ENCODE measurements at regions not wholly inside any gene's neighbourhood (a gene's known extent, or its start where the extent isn't known, plus 50 kb on each side); places are given as distances from the start of the nearest gene placed in this dataset.

DNA sequence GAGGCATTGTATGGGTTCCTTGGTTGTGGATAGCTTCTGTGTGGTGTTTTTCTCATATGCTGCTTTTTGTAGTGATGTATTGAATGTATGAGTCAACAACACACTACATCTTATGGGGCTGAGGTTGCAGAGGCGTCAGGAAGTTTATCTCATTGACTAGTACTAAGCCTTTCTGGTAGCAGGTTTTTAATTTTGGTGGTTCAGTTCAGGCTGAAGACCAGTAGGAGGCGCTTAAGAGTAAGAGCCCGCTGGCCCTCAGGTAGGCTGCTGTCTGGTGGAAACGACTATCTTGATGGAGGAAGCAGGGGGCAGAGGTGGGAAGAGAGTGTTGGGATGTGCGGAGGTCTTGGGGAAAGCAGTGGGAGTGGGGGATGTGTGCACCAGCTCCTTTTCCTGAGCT lies 62.4 kb downstream of the RTP4 start:
- Mint-ChIP-seq H3K4me3 (no peak overlapping the region), H3K27ac (no peak overlapping the region), H3K4me1 (no peaks in the 10 kb centered on the region), H3K9me3 (no peaks in the 10 kb centered on the region), H3K27me3 (peaks cover 17 to 20% of the 10 kb centered on the region in 2 donors), H3K36me3 (no peaks in the 10 kb centered on the region)
- no peak overlapping the region for H3K27ac ChIP-seq (ENCODE audit: low read length)
- no peak overlapping the region for H3K4me3 ChIP-seq (ENCODE audit: control insufficient read depth in 1 of 2, extremely low read depth in 1 of 2, low read length in 1 of 2)
- peaks cover 0 to 8% of the 10 kb centered on the region in 2 experiments for H3K27me3 ChIP-seq (replicated peaks in 1 of 2; ENCODE audit: control insufficient read depth in 2 of 2, extremely low read depth in 1 of 2, insufficient read depth in 2 of 2, low read length in 1 of 2)
- POLR2A ChIA-PET, result interaction anchor here in 1 of 2 donors (0.5 kb wide), 1 partner anchor 445 kb away, joined by 3 read pairs; no protein-coding TSS in a partner anchor
- ATAC-seq (replicated peaks in 1 of 4), result no peak
- WGBS (ENCODE audit: insufficient coverage), result 39% methylated on average over 3 of the region's 5 CpGs
- DNase-seq, result no peak
- H3K36me3 ChIP-seq (ENCODE audit: control insufficient read depth in 2 of 2, extremely low read depth in 1 of 2, insufficient read depth in 1 of 2, low read length in 1 of 2), result no peaks in the 10 kb centered on the region
- no peaks in the 10 kb centered on the region for H3K9me3 ChIP-seq
- CTCF ChIA-PET, result no interaction called here
- no peaks in the 10 kb centered on the region for H3K4me1 ChIP-seq (ENCODE audit: control insufficient read depth in 1 of 2, extremely low read depth in 1 of 2, insufficient read depth in 2 of 2, low read length in 2 of 2)

Measured in T-cell (primary cell).